ENCODE measurements at regions not wholly inside any gene's neighbourhood (a gene's known extent, or its start where the extent isn't known, plus 50 kb on each side); places are given as distances from the start of the nearest gene placed in this dataset.

GRCh38 chr1:4393191-4393590 lies 261.2 kb upstream of the AJAP1 start:
- no peak overlapping the region for H3K9ac ChIP-seq (ENCODE audit: insufficient read length, low read depth)
- DNase-seq (ENCODE audit: low read depth, low spot score), result no peak
- TF ChIP-seq YY1 (IDR thresholded peaks at IDR 0.05; ENCODE audit: insufficient read depth, insufficient read length), result no peak
- no peak for TF ChIP-seq ZNF274 (IDR thresholded peaks at IDR 0.05; ENCODE audit: low read depth, low read length)
- TF ChIP-seq SUZ12 (IDR thresholded peaks at IDR 0.05; ENCODE audit: extremely low read depth, insufficient read depth, insufficient read length), result no peak
- no peaks in the 10 kb centered on the region for H3K27me3 ChIP-seq (ENCODE audit: insufficient read depth, insufficient read length)
- H3K4me3 ChIP-seq (ENCODE audit: insufficient read length, low read depth), result no peak overlapping the region
- H3K36me3 ChIP-seq (ENCODE audit: insufficient read depth, insufficient read length, low read length), result no peaks in the 10 kb centered on the region
- peaks cover 25% of the 10 kb centered on the region for H3K9me3 ChIP-seq (ENCODE audit: insufficient read depth, low read length)
- H3K4me1 ChIP-seq (ENCODE audit: insufficient read depth, insufficient read length), result no peaks in the 10 kb centered on the region

- TF ChIP-seq YY1 (IDR thresholded peaks at IDR 0.05; ENCODE audit: insufficient read depth, insufficient read length) (no peak), SUZ12 (IDR thresholded peaks at IDR 0.05; ENCODE audit: extremely low read depth, insufficient read depth, insufficient read length) (no peak), ZNF274 (IDR thresholded peaks at IDR 0.05; ENCODE audit: low read depth, low read length) (no peak)
- DNase-seq (ENCODE audit: low read depth, low spot score), result no peak
- Histone ChIP-seq H3K4me3 (ENCODE audit: insufficient read length, low read depth) (no peak overlapping the region), H3K4me1 (ENCODE audit: insufficient read depth, insufficient read length) (no peaks in the 10 kb centered on the region), H3K9me3 (ENCODE audit: insufficient read depth, low read length) (peaks cover 25% of the 10 kb centered on the region), H3K9ac (ENCODE audit: insufficient read length, low read depth) (no peak overlapping the region), H3K27me3 (ENCODE audit: insufficient read depth, insufficient read length) (no peaks in the 10 kb centered on the region), H3K36me3 (ENCODE audit: insufficient read depth, insufficient read length, low read length) (no peaks in the 10 kb centered on the region)
Observed at GRCh38 chr1:4394366-4394765, 260.0 kb upstream of the AJAP1 start.

GRCh38 chr1:4395158-4395557 lies 259.3 kb upstream of the AJAP1 start:
- Histone ChIP-seq H3K4me1 (ENCODE audit: insufficient read depth, insufficient read length) (no peaks in the 10 kb centered on the region), H3K4me3 (ENCODE audit: insufficient read length, low read depth) (no peak overlapping the region), H3K27me3 (ENCODE audit: insufficient read depth, insufficient read length) (no peaks in the 10 kb centered on the region), H3K36me3 (ENCODE audit: insufficient read depth, insufficient read length, low read length) (no peaks in the 10 kb centered on the region), H3K9me3 (ENCODE audit: insufficient read depth, low read length) (peaks cover 25% of the 10 kb centered on the region), H3K9ac (ENCODE audit: insufficient read length, low read depth) (no peak overlapping the region)
- TF ChIP-seq YY1 (IDR thresholded peaks at IDR 0.05; ENCODE audit: insufficient read depth, insufficient read length) (no peak), ZNF274 (IDR thresholded peaks at IDR 0.05; ENCODE audit: low read depth, low read length) (no peak), SUZ12 (IDR thresholded peaks at IDR 0.05; ENCODE audit: extremely low read depth, insufficient read depth, insufficient read length) (no peak)
- no peak for DNase-seq (ENCODE audit: low read depth, low spot score)

GRCh38 chr1:4395676-4396075 lies 258.7 kb upstream of the AJAP1 start:
- Histone ChIP-seq H3K4me1 (ENCODE audit: insufficient read depth, insufficient read length) (no peaks in the 10 kb centered on the region), H3K4me3 (ENCODE audit: insufficient read length, low read depth) (no peak overlapping the region), H3K27me3 (ENCODE audit: insufficient read depth, insufficient read length) (no peaks in the 10 kb centered on the region), H3K36me3 (ENCODE audit: insufficient read depth, insufficient read length, low read length) (no peaks in the 10 kb centered on the region), H3K9ac (ENCODE audit: insufficient read length, low read depth) (no peak overlapping the region), H3K9me3 (ENCODE audit: insufficient read depth, low read length) (peaks cover 25% of the 10 kb centered on the region)
- no peak for DNase-seq (ENCODE audit: low read depth, low spot score)
- no peak for TF ChIP-seq ZNF274 (IDR thresholded peaks at IDR 0.05; ENCODE audit: low read depth, low read length)
- TF ChIP-seq YY1 (IDR thresholded peaks at IDR 0.05; ENCODE audit: insufficient read depth, insufficient read length), result no peak
- TF ChIP-seq SUZ12 (IDR thresholded peaks at IDR 0.05; ENCODE audit: extremely low read depth, insufficient read depth, insufficient read length), result no peak

- Histone ChIP-seq H3K27me3 (ENCODE audit: insufficient read depth, insufficient read length) (no peaks in the 10 kb centered on the region), H3K36me3 (ENCODE audit: insufficient read depth, insufficient read length, low read length) (no peaks in the 10 kb centered on the region), H3K4me1 (ENCODE audit: insufficient read depth, insufficient read length) (no peaks in the 10 kb centered on the region), H3K4me3 (ENCODE audit: insufficient read length, low read depth) (no peak overlapping the region), H3K9me3 (ENCODE audit: insufficient read depth, low read length) (peaks cover 18% of the 10 kb centered on the region), H3K9ac (ENCODE audit: insufficient read length, low read depth) (no peak overlapping the region)
- TF ChIP-seq SUZ12 (IDR thresholded peaks at IDR 0.05; ENCODE audit: extremely low read depth, insufficient read depth, insufficient read length) (no peak), YY1 (IDR thresholded peaks at IDR 0.05; ENCODE audit: insufficient read depth, insufficient read length) (no peak), ZNF274 (IDR thresholded peaks at IDR 0.05; ENCODE audit: low read depth, low read length) (no peak)
- no peak for DNase-seq (ENCODE audit: low read depth, low spot score)
Observed at GRCh38 chr1:4396551-4396950, 257.9 kb upstream of the AJAP1 start.

- Histone ChIP-seq H3K9ac (ENCODE audit: insufficient read length, low read depth) (no peak overlapping the region), H3K9me3 (ENCODE audit: insufficient read depth, low read length) (peaks cover 18% of the 10 kb centered on the region), H3K36me3 (ENCODE audit: insufficient read depth, insufficient read length, low read length) (no peaks in the 10 kb centered on the region), H3K27me3 (ENCODE audit: insufficient read depth, insufficient read length) (no peaks in the 10 kb centered on the region), H3K4me3 (ENCODE audit: insufficient read length, low read depth) (no peak overlapping the region), H3K4me1 (ENCODE audit: insufficient read depth, insufficient read length) (no peaks in the 10 kb centered on the region)
- no peak for DNase-seq (ENCODE audit: low read depth, low spot score)
- TF ChIP-seq YY1 (IDR thresholded peaks at IDR 0.05; ENCODE audit: insufficient read depth, insufficient read length) (no peak), SUZ12 (IDR thresholded peaks at IDR 0.05; ENCODE audit: extremely low read depth, insufficient read depth, insufficient read length) (no peak), ZNF274 (IDR thresholded peaks at IDR 0.05; ENCODE audit: low read depth, low read length) (no peak)
Observed at GRCh38 chr1:4397196-4397595, 257.2 kb upstream of the AJAP1 start.

GRCh38 chr1:4402032-4402431 lies 252.4 kb upstream of the AJAP1 start:
- H3K9ac ChIP-seq (ENCODE audit: insufficient read length, low read depth), result no peak overlapping the region
- H3K9me3 ChIP-seq (ENCODE audit: insufficient read depth, low read length), result no peaks in the 10 kb centered on the region
- no peaks in the 10 kb centered on the region for H3K4me1 ChIP-seq (ENCODE audit: insufficient read depth, insufficient read length)
- H3K4me3 ChIP-seq (ENCODE audit: insufficient read length, low read depth), result no peak overlapping the region
- DNase-seq (ENCODE audit: low read depth, low spot score), result no peak
- H3K27me3 ChIP-seq (ENCODE audit: insufficient read depth, insufficient read length), result no peaks in the 10 kb centered on the region
- TF ChIP-seq ZNF274 (IDR thresholded peaks at IDR 0.05; ENCODE audit: low read depth, low read length) (no peak), SUZ12 (IDR thresholded peaks at IDR 0.05; ENCODE audit: extremely low read depth, insufficient read depth, insufficient read length) (no peak), YY1 (IDR thresholded peaks at IDR 0.05; ENCODE audit: insufficient read depth, insufficient read length) (no peak)
- H3K36me3 ChIP-seq (ENCODE audit: insufficient read depth, insufficient read length, low read length), result no peaks in the 10 kb centered on the region

All from NT2/D1 (cell line).